Glomerular visceral epithelial cell (primary cell): ENCODE measurements at regions not wholly inside any gene's neighbourhood (a gene's known extent, or its start where the extent isn't known, plus 50 kb on each side); places are given as distances from the start of the nearest gene placed in this dataset.
A peak's percentile ranks its signal among the peaks of the same experiment; 100 is the strongest.

Source experiments
- DNase-seq: peaks from one replicate; pipeline ENCODE4 v3.0.0-alpha.2; 2016; ENCODE audit errors: extremely low spot score

- no peak for DNase-seq
Measured at GRCh38 chr6:113655761-113656160, 201.4 kb upstream of the MARCKS start.

- no peak for DNase-seq
Measured at GRCh38 chr6:113659762-113660404, 197.3 kb upstream of the MARCKS start.

- DNase-seq = no peak
Measured at GRCh38 chr6:113660819-113661218, 196.3 kb upstream of the MARCKS start.

- DNase-seq = no peak
Measured at GRCh38 chr6:113662093-113662665, 195.0 kb upstream of the MARCKS start.

- no peak for DNase-seq
Measured at GRCh38 chr6:113662688-113663333, 194.3 kb upstream of the MARCKS start.

GRCh38 chr6:113664909-113665308 is 192.2 kb upstream of the MARCKS start:
- no peak for DNase-seq

GRCh38 chr6:113668641-113669408 is 188.3 kb upstream of the MARCKS start:
- no peak for DNase-seq

- DNase-seq = no peak
Measured at GRCh38 chr6:113669606-113670005, 187.5 kb upstream of the MARCKS start.

GRCh38 chr6:113671421-113671820 is 185.7 kb upstream of the MARCKS start:
- DNase-seq = no peak

- no peak for DNase-seq
Measured at GRCh38 chr6:113672491-113673149, 184.5 kb upstream of the MARCKS start.

- DNase-seq = no peak
Measured at GRCh38 chr6:113674075-113674474, 183.1 kb upstream of the MARCKS start.

GRCh38 chr6:113676057-113676456 is 181.1 kb upstream of the MARCKS start:
- DNase-seq = no peak

GRCh38 chr6:113676968-113677367 is 180.2 kb upstream of the MARCKS start:
- no peak for DNase-seq

- DNase-seq = no peak
Measured at GRCh38 chr6:113679051-113679450, 178.1 kb upstream of the MARCKS start.

GRCh38 chr6:113680301-113680700 is 176.8 kb upstream of the MARCKS start:
- no peak for DNase-seq

GRCh38 chr6:113683968-113684367 is 173.2 kb upstream of the MARCKS start:
- no peak for DNase-seq

GRCh38 chr6:113684382-113684901 is 172.7 kb upstream of the MARCKS start:
- no peak for DNase-seq

GRCh38 chr6:113686049-113686448 is 171.1 kb upstream of the MARCKS start:
- DNase-seq = no peak

GRCh38 chr6:113689620-113690019 is 167.5 kb upstream of the MARCKS start:
- DNase-seq = peak; percentile 24

- peak; percentile 89 for DNase-seq
Measured at GRCh38 chr6:113690281-113691259, 166.6 kb upstream of the MARCKS start.

- DNase-seq = no peak
Measured at GRCh38 chr6:113691260-113691656, 165.9 kb upstream of the MARCKS start.
